C4-2B (cell line): ENCODE measurements at regions not wholly inside any gene's neighbourhood (a gene's known extent, or its start where the extent isn't known, plus 50 kb on each side); places are given as distances from the start of the nearest gene placed in this dataset.

ENCODE experiments used
- CTCF ChIP-seq: fragments of 450-650 bp; conservative IDR thresholded peaks from 2 replicates; pipeline ENCODE4 v1.5.1; 2017; ENCODE audit warnings: mild to moderate bottlenecking
- ZFX ChIP-seq: fragments of 450-650 bp; IDR thresholded peaks from 2 replicates; pipeline ENCODE4 v1.6.1; 2017

- TF ChIP-seq CTCF = no peak
- no peak for TF ChIP-seq ZFX
Measured at GRCh38 chr19:30170081-30170480, 202.1 kb upstream of the ZNF536 start.
